Mucosa of rectum (tissue), 2 donors: ENCODE measurements at regions not wholly inside any gene's neighbourhood (a gene's known extent, or its start where the extent isn't known, plus 50 kb on each side); places are given as distances from the start of the nearest gene placed in this dataset.

ENCODE experiments used
- H3K27ac ChIP-seq, 2 donors: one replicate each; pipeline ENCODE4 v1.7.0; 2013; ENCODE audit warnings: inconsistent platforms in 2 of 2, low read depth in 2 of 2, low read length in 2 of 2
- H3K27me3 ChIP-seq, 2 donors: one replicate each; pipeline ENCODE4 v1.7.0; 2013; ENCODE audit warnings: low read length in 2 of 2; ENCODE audit not compliant: control insufficient read depth in 2 of 2, insufficient read depth in 2 of 2
- H3K36me3 ChIP-seq, 2 donors: one replicate each; pipeline ENCODE4 v1.7.0; 2013; ENCODE audit warnings: low read length in 2 of 2; ENCODE audit not compliant: control insufficient read depth in 2 of 2, insufficient read depth in 2 of 2
- H3K4me1 ChIP-seq, 2 donors: one replicate each; pipeline ENCODE4 v1.7.0; 2013; ENCODE audit warnings: low read length in 2 of 2, mild to moderate bottlenecking in 1 of 2; ENCODE audit not compliant: control insufficient read depth in 2 of 2, insufficient read depth in 2 of 2
- H3K4me3 ChIP-seq, 2 donors: one replicate each; pipeline ENCODE4 v1.7.0; 2013; ENCODE audit warnings: low read length in 2 of 2
- H3K9ac ChIP-seq, 2 donors: one replicate each; pipeline ENCODE4 v1.7.0; 2013; ENCODE audit warnings: low read length in 2 of 2, low read depth in 1 of 2, mild to moderate bottlenecking in 1 of 2
- H3K9me3 ChIP-seq, 2 donors: one replicate each; pipeline ENCODE4 v1.7.0; 2013; ENCODE audit warnings: low read length in 2 of 2; ENCODE audit not compliant: control insufficient read depth in 2 of 2
- donor health status: healthy.
- donor health status: Normal muscosa, but diverticular disease.

GRCh38 chr21:26659757-26660156 is 86.7 kb upstream of the CYYR1 start:
- H3K36me3 ChIP-seq: no peaks in the 10 kb centered on the region
- H3K4me1 ChIP-seq: no peaks in the 10 kb centered on the region
- H3K9ac ChIP-seq: no peak overlapping the region
- H3K9me3 ChIP-seq: peaks cover 0 to 3% of the 10 kb centered on the region in 2 donors
- H3K27me3 ChIP-seq: no peaks in the 10 kb centered on the region
- H3K4me3 ChIP-seq: no peak overlapping the region
- H3K27ac ChIP-seq: no peak overlapping the region

DNA sequence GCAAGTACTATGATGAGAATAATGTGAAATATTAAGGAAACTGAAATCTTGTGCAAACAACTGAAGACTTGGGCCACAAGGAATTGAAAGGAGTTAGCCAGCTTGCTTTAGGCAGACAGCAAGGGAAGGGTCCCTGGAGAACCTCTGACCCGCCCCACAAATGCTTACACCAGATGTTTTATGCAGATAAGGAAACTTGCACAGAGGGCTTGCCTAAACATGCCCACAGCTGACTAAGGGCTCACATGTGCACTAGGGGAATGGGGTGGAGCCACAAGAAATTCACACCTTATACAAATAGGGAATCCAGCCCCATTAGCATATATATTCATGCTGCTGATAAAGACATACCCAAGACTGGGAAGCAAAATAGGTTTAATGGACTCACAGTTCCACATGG is 86.1 kb upstream of the CYYR1 start:
- Histone ChIP-seq H3K9ac (no peak overlapping the region), H3K4me3 (no peak overlapping the region), H3K4me1 (no peaks in the 10 kb centered on the region), H3K9me3 (peaks cover 0 to 3% of the 10 kb centered on the region in 2 donors), H3K27ac (no peak overlapping the region), H3K27me3 (no peaks in the 10 kb centered on the region), H3K36me3 (no peaks in the 10 kb centered on the region)

DNA sequence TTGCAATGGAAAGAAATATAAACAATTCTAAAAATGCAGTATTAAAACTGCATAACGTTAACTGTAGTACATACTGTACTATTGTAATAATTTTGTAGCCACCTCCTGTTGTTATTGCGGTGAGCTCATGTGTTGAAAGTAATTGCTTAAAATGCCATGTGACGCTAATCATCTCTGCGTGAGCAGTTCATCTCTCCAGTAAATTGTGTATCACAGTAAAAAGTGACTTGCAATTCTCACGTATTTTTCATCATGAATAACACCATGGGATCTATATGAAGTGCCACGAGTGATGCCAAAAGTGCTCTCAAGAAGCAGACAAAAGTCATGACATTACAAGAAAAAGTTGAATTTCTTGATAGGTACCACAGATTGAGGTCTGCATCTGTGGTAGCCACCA is 82.4 kb upstream of the CYYR1 start:
- peaks cover 0 to 3% of the 10 kb centered on the region in 2 donors for H3K9me3 ChIP-seq
- no peaks in the 10 kb centered on the region for H3K36me3 ChIP-seq
- no peaks in the 10 kb centered on the region for H3K27me3 ChIP-seq
- H3K4me1 ChIP-seq: no peaks in the 10 kb centered on the region
- no peak overlapping the region for H3K4me3 ChIP-seq
- no peak overlapping the region for H3K27ac ChIP-seq
- no peak overlapping the region for H3K9ac ChIP-seq

- no peak overlapping the region for H3K9ac ChIP-seq
- no peaks in the 10 kb centered on the region for H3K36me3 ChIP-seq
- H3K4me3 ChIP-seq: no peak overlapping the region
- no peak overlapping the region for H3K27ac ChIP-seq
- H3K4me1 ChIP-seq: no peaks in the 10 kb centered on the region
- no peaks in the 10 kb centered on the region for H3K27me3 ChIP-seq
- H3K9me3 ChIP-seq: no peaks in the 10 kb centered on the region
These were observed 80.3 kb upstream of the CYYR1 start for GRCh38 chr21:26653430-26653829.

DNA sequence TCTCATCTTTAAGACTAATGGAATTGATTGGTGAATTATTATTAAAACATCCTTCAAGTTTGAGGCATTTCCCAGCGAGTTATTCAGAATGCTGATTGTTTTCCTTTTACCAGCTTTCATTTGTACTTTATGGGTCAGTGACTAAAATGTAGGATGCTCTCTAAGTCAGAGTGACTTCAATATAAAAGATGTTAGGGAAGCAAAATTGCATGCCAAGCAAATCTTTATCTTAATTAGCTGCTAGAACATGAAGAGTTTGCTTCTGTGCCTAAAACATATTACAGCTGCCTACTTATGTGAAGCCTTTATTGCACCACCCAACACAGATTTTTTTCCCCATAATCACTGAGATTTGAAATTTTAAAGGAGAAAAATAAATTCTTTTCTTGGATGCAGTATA is 79.8 kb upstream of the CYYR1 start:
- H3K27me3 ChIP-seq: no peaks in the 10 kb centered on the region
- H3K9me3 ChIP-seq: no peaks in the 10 kb centered on the region
- no peaks in the 10 kb centered on the region for H3K4me1 ChIP-seq
- H3K27ac ChIP-seq: no peak overlapping the region
- no peaks in the 10 kb centered on the region for H3K36me3 ChIP-seq
- no peak overlapping the region for H3K9ac ChIP-seq
- no peak overlapping the region for H3K4me3 ChIP-seq

- Histone ChIP-seq H3K4me3 (no peak overlapping the region), H3K4me1 (no peaks in the 10 kb centered on the region), H3K9me3 (no peaks in the 10 kb centered on the region)
These were observed 68.0 kb upstream of the CYYR1 start for GRCh38 chr21:26641062-26641461.

GRCh38 chr21:26637201-26637745 is 64.2 kb upstream of the CYYR1 start:
- H3K9ac ChIP-seq: no peak overlapping the region
- no peak overlapping the region for H3K27ac ChIP-seq
- no peaks in the 10 kb centered on the region for H3K36me3 ChIP-seq
- H3K27me3 ChIP-seq: no peaks in the 10 kb centered on the region
- no peaks in the 10 kb centered on the region for H3K4me1 ChIP-seq
- no peak overlapping the region for H3K4me3 ChIP-seq
- H3K9me3 ChIP-seq: peaks cover 0 to 3% of the 10 kb centered on the region in 2 donors

More at GRCh38 chr21:26641062-26641461, 68.0 kb upstream of the CYYR1 start:
- no peaks in the 10 kb centered on the region for H3K36me3 ChIP-seq
- H3K9ac ChIP-seq: no peak overlapping the region
- no peaks in the 10 kb centered on the region for H3K27me3 ChIP-seq
- no peak overlapping the region for H3K27ac ChIP-seq

GRCh38 chr21:26635681-26636080 is 62.6 kb upstream of the CYYR1 start:
- Histone ChIP-seq H3K4me3 (no peak overlapping the region), H3K9me3 (peaks cover 0 to 3% of the 10 kb centered on the region in 2 donors), H3K4me1 (no peaks in the 10 kb centered on the region), H3K36me3 (no peaks in the 10 kb centered on the region), H3K27ac (no peak overlapping the region), H3K27me3 (no peaks in the 10 kb centered on the region), H3K9ac (no peak overlapping the region)

DNA sequence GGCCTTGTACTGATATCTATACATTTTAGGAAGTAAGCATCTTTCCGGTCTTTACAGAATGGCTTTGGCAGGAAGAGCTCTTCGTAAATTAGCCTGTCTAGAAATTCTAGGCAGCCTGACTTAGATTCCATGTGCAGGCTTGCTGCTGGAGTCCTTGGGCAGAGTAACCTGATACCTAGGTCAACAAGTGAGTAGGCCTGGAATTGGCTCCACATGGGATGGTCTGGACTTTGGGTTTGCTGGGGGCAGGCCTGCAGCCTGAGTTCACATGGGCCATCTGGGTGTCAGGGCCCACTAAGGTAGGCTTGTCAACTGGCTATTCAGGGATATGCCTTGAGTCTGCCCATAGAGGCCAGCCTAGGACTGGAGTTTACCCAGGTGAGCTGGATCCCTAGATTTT is 59.6 kb upstream of the CYYR1 start:
- no peaks in the 10 kb centered on the region for H3K27me3 ChIP-seq
- no peak overlapping the region for H3K27ac ChIP-seq
- no peaks in the 10 kb centered on the region for H3K36me3 ChIP-seq

DNA sequence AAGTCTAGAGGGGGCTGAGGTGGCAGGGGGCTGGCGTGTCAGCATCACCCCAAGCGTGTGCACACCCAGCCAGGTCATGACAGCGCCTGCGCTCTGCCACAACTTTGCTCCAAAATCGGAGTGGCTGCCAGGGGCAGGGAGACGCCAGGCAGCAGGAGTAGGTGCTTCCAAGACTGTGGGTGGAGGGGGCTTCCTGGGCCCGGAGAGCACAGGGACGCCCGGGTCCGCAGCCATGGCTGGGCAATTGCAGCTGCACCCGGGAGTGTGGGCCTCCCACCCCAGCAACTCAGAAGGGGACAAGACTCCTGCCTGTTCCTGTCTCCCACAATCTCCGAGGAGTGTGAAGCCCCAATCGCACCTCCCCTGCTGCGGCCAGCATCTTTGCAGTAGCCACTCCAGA is 53.1 kb upstream of the CYYR1 start:
- Histone ChIP-seq H3K27me3 (no peaks in the 10 kb centered on the region), H3K4me3 (no peak overlapping the region), H3K9ac (no peak overlapping the region), H3K36me3 (no peaks in the 10 kb centered on the region), H3K9me3 (peaks cover 0 to 2% of the 10 kb centered on the region in 2 donors), H3K4me1 (no peaks in the 10 kb centered on the region), H3K27ac (no peak overlapping the region)

More for the DNA sequence above, 59.6 kb upstream of the CYYR1 start:
- Histone ChIP-seq H3K4me1 (no peaks in the 10 kb centered on the region), H3K9me3 (peaks cover 0 to 3% of the 10 kb centered on the region in 2 donors), H3K4me3 (no peak overlapping the region), H3K9ac (no peak overlapping the region)
